Endothelial cell of umbilical vein (primary cell): ENCODE measurements at regions not wholly inside any gene's neighbourhood (a gene's known extent, or its start where the extent isn't known, plus 50 kb on each side); places are given as distances from the start of the nearest gene placed in this dataset.

ENCODE experiments used
- BruUV-seq: library from RNA; stranded (reverse); fragments of 400-500 nt; replicated peaks from 2 replicates; lab custom pipeline; 2021; lab: Mats Ljungman, UMichigan
- CTCF ChIA-PET: fragments of 300-600, 350-600 bp; sonication (Branson Sonifier 250); formaldehyde crosslinking; loops from one replicate; lab custom pipeline; 2021; ENCODE audit warnings: antibody characterized with exemption, inconsistent platforms; lab: Charles Lee
- POLR2A ChIA-PET: fragments of 300-600, 350-600 bp; sonication (Branson Sonifier 250); formaldehyde crosslinking; loops from one replicate; lab custom pipeline; 2021; ENCODE audit warnings: antibody characterized with exemption, inconsistent platforms; lab: Charles Lee
- DNase-seq: peaks from one replicate; pipeline ENCODE4 v3.0.0-alpha.2; 2011; ENCODE audit warnings: low read depth, low spot score
- FAIRE-seq: peaks from 2 replicates; lab custom pipeline; 2011; peaks lifted over from hg19 to GRCh38; lab: Jason Lieb, UNC
- H2AFZ ChIP-seq: 2 replicates; pipeline ENCODE4 v1.6.0; 2012; ENCODE audit warnings: low read depth, low read length, control low read depth, inconsistent platforms
- H3K27ac ChIP-seq: 2 replicates; pipeline ENCODE4 v1.5.1; 2011; ENCODE audit warnings: low read depth, mild to moderate bottlenecking, control low read depth, low read length, moderate library complexity; ENCODE audit not compliant: insufficient read depth
- H3K27me3 ChIP-seq, 2 experiments: 2 replicates each; pipeline versions ENCODE4 v1.6.0 to v1.6.1; 2011; ENCODE audit warnings: low read length in 2 of 2, mixed read lengths in 1 of 2; ENCODE audit not compliant: control insufficient read depth in 2 of 2, insufficient read depth in 2 of 2
- H3K36me3 ChIP-seq, 2 experiments: 2 replicates in 1 of 2; 3 replicates in 1 of 2; pipeline ENCODE4 v1.5.1; 2011; ENCODE audit warnings: low read length in 2 of 2, mild to moderate bottlenecking in 1 of 2, moderate library complexity in 1 of 2; ENCODE audit not compliant: control insufficient read depth in 2 of 2, insufficient read depth in 2 of 2; ENCODE audit errors: extremely low read depth in 1 of 2
- H3K4me1 ChIP-seq: 3 replicates; pipeline ENCODE4 v1.5.1; 2011; ENCODE audit warnings: mild to moderate bottlenecking, low read length; ENCODE audit not compliant: control insufficient read depth, insufficient read depth; ENCODE audit errors: extremely low read depth
- H3K4me2 ChIP-seq: 2 replicates; pipeline ENCODE4 v1.6.1; 2011; ENCODE audit warnings: low read length, control low read depth, mixed read lengths; ENCODE audit not compliant: insufficient read depth
- H3K4me3 ChIP-seq, 3 experiments: fragments of 200-600 bp in 1 of 3; sonication (generic), shearing (Covaris generic) in 1 of 3; replicated peaks in 1 of 3; 2 replicates each; pipeline ENCODE4 v1.5.1; 2011 to 2016; ENCODE audit warnings: control low read depth in 3 of 3, low read length in 3 of 3, mild to moderate bottlenecking in 2 of 3, inconsistent platforms in 1 of 3, low read depth in 1 of 3, moderate library complexity in 1 of 3; ENCODE audit not compliant: insufficient read depth in 1 of 3
- H3K79me2 ChIP-seq: 2 replicates; pipeline ENCODE4 v1.6.0; 2012; ENCODE audit warnings: low read length, inconsistent platforms; ENCODE audit not compliant: control insufficient read depth, insufficient read depth
- H3K9ac ChIP-seq: replicated peaks from 2 replicates; pipeline ENCODE3; 2011; ENCODE audit warnings: low read length, control low read depth; ENCODE audit not compliant: insufficient read depth; ENCODE audit errors: extremely low read depth
- H3K9me1 ChIP-seq: replicated peaks from 3 replicates; pipeline ENCODE4 v1.6.0; 2011; ENCODE audit warnings: mild to moderate bottlenecking, low read length; ENCODE audit not compliant: control insufficient read depth, insufficient read depth; ENCODE audit errors: extremely low read depth
- H3K9me3 ChIP-seq: replicated peaks from 2 replicates; pipeline ENCODE4 v1.5.1; 2012; ENCODE audit warnings: low read length, inconsistent platforms; ENCODE audit not compliant: control insufficient read depth, insufficient read depth
- H4K20me1 ChIP-seq: replicated peaks from 2 replicates; pipeline ENCODE3; 2011; ENCODE audit warnings: mild to moderate bottlenecking, low read length; ENCODE audit not compliant: control insufficient read depth, insufficient read depth; ENCODE audit errors: extremely low read depth
- EZH2 ChIP-seq: IDR thresholded peaks from 2 replicates; pipeline ENCODE4 v1.6.1; 2012; ENCODE audit warnings: borderline replicate concordance, low read depth, mild to moderate bottlenecking, moderate library complexity, low read length, inconsistent platforms; ENCODE audit not compliant: severe bottlenecking
- FOS ChIP-seq: IDR thresholded peaks from 2 replicates; pipeline ENCODE4 v1.6.1; 2011; ENCODE audit warnings: mild to moderate bottlenecking, low read length, moderate library complexity, borderline replicate concordance; ENCODE audit not compliant: insufficient read depth
- GATA2 ChIP-seq: IDR thresholded peaks from 2 replicates; pipeline ENCODE4 v1.7.0; 2011; ENCODE audit warnings: low read depth, mild to moderate bottlenecking, moderate library complexity, mixed read lengths, low read length; ENCODE audit not compliant: insufficient read length, insufficient read depth
- JUN ChIP-seq: IDR thresholded peaks from 2 replicates; pipeline ENCODE4 v1.6.1; 2011; ENCODE audit warnings: borderline replicate concordance, low read depth; ENCODE audit not compliant: insufficient read length, insufficient read depth
- MYC ChIP-seq: IDR thresholded peaks from one replicate; pipeline ENCODE4 v1.6.1; 2011; ENCODE audit warnings: mild to moderate bottlenecking, low read depth, low read length
- POLR2A ChIP-seq: IDR thresholded peaks from 2 replicates; pipeline ENCODE4 v1.6.1; 2012; ENCODE audit warnings: low read depth, mild to moderate bottlenecking, control low read depth, low read length
- POLR2AphosphoS5 ChIP-seq: IDR thresholded peaks from 2 replicates; pipeline ENCODE4 v1.6.1; 2012; ENCODE audit warnings: low read depth, mild to moderate bottlenecking, control low read depth, low read length, moderate library complexity; ENCODE audit not compliant: insufficient read depth
- dilution Hi-C: fragments of 300-500 bp; cut with MboI; formaldehyde crosslinking; loops from one replicate; pipeline ENCODE4 v1.15.0; 2019; ENCODE audit warnings: low sequenced_read_pairs; ENCODE audit not compliant: extremely low pct_ligation_motif_present
- intact Hi-C: fragments of 100-400 bp; cut with micrococcal nuclease; formaldehyde crosslinking; loops from one replicate; pipeline ENCODE4 v1.10.0; 2022
- TF ChIP-seq, protein P1 (sequence below), 2 donors: IDR thresholded peaks; 1 replicate in 1 of 2; 2 replicates in 1 of 2; pipeline ENCODE4 v1.5.1; 2011; ENCODE audit warnings: low read length in 2 of 2, mild to moderate bottlenecking in 2 of 2, moderate library complexity in 2 of 2, control low read depth in 1 of 2, inconsistent platforms in 1 of 2, low read depth in 1 of 2; ENCODE audit not compliant: insufficient read depth in 1 of 2; ENCODE audit errors: extremely low read depth in 1 of 2
- TF ChIP-seq, protein P2 (sequence below): IDR thresholded peaks from 2 replicates; pipeline ENCODE4 v1.6.1; 2011; ENCODE audit not compliant: insufficient read depth, insufficient read length

DNA sequence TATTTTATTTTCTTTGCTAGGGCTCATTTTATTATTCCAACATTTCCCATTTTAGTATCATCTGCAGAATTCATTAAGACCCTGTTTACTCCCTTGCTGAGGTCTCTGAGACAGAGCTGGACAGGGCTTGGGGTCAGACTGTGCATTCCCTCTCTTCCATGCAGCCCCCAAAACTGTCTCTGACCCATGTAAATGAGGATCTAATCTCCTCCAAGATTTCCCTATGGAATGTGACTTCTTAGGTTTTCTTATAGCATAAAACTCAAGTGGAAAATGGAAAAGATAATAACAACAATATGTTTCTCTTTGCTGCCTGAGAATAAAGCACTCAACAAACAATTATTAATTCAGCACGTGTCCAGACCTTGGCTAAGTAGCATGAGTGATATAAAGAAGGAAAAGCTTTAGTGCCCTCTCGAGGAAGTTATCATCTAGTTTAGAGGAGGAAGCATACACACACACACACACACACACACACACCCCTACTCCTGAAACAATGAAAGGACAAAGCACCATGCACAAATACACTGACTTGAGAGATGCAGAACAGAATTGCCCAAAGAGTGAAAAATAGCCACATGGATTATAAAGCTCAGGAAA lies 815.5 kb downstream of the BCKDHB start:
- Histone ChIP-seq H3K27ac (no peak overlapping the region), H3K4me3 (no peak overlapping the region), H3K4me2 (no peak overlapping the region), H3K9me1 (no peaks in the 10 kb centered on the region), H4K20me1 (no peaks in the 10 kb centered on the region), H3K36me3 (no peaks in the 10 kb centered on the region), H3K4me1 (no peaks in the 10 kb centered on the region), H3K27me3 (no peaks in the 10 kb centered on the region), H3K9me3 (no peaks in the 10 kb centered on the region), H3K9ac (no peak overlapping the region), H2AFZ (no peak overlapping the region), H3K79me2 (no peaks in the 10 kb centered on the region)
- TF ChIP-seq POLR2A (no peak), GATA2 (no peak), POLR2AphosphoS5 (no peak), MYC (no peak), FOS (no peak), JUN (no peak), EZH2 (no peak)
- TF ChIP-seq, protein P1, sequence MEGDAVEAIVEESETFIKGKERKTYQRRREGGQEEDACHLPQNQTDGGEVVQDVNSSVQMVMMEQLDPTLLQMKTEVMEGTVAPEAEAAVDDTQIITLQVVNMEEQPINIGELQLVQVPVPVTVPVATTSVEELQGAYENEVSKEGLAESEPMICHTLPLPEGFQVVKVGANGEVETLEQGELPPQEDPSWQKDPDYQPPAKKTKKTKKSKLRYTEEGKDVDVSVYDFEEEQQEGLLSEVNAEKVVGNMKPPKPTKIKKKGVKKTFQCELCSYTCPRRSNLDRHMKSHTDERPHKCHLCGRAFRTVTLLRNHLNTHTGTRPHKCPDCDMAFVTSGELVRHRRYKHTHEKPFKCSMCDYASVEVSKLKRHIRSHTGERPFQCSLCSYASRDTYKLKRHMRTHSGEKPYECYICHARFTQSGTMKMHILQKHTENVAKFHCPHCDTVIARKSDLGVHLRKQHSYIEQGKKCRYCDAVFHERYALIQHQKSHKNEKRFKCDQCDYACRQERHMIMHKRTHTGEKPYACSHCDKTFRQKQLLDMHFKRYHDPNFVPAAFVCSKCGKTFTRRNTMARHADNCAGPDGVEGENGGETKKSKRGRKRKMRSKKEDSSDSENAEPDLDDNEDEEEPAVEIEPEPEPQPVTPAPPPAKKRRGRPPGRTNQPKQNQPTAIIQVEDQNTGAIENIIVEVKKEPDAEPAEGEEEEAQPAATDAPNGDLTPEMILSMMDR (IDR thresholded peaks at IDR 0.05; ENCODE audit: extremely low read depth in 1 of 2, insufficient read depth in 1 of 2, low read depth in 1 of 2, low read length in 2 of 2) = no peak
- TF ChIP-seq, protein P2, sequence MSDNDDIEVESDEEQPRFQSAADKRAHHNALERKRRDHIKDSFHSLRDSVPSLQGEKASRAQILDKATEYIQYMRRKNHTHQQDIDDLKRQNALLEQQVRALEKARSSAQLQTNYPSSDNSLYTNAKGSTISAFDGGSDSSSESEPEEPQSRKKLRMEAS = no peak
- intact Hi-C loops = no loop called here
- ChIA-PET CTCF (interaction anchor here (1.2 kb wide), 1 partner anchor 316 kb away, joined by 3 read pairs; no protein-coding TSS in a partner anchor), POLR2A (no interaction called here)
- no TSS peak for BruUV-seq
- dilution Hi-C loops = no loop called here
- no peak for FAIRE-seq
- no peak for DNase-seq
